HG03045 (cell line): ENCODE measurements at regions not wholly inside any gene's neighbourhood (a gene's known extent, or its start where the extent isn't known, plus 50 kb on each side); places are given as distances from the start of the nearest gene placed in this dataset.

Experiments used
- ATAC-seq: cut with Tn5 transposase; IDR thresholded peaks from one replicate; pipeline ENCODE4 v1.9.1; 2021; ENCODE audit warnings: mild to moderate bottlenecking, moderate library complexity; ENCODE audit not compliant: unreplicated experiment

GRCh38 chr12:93173178-93173957 is 204.4 kb upstream of the NUDT4 start:
- ATAC-seq: no peak

GRCh38 chr12:93174048-93174447 is 203.7 kb upstream of the NUDT4 start:
- no peak for ATAC-seq

GRCh38 chr12:93174473-93174872 is 203.3 kb upstream of the NUDT4 start:
- ATAC-seq: no peak

- no peak for ATAC-seq
These were observed 201.6 kb upstream of the NUDT4 start for GRCh38 chr12:93176165-93176564.

- ATAC-seq: no peak
These were observed 201.1 kb upstream of the NUDT4 start for GRCh38 chr12:93176610-93177126.

GRCh38 chr12:93177208-93178153 is 200.2 kb upstream of the NUDT4 start:
- no peak for ATAC-seq

GRCh38 chr12:93178154-93178878 is 199.4 kb upstream of the NUDT4 start:
- ATAC-seq: no peak

GRCh38 chr12:93179792-93180191 is 197.9 kb upstream of the NUDT4 start:
- ATAC-seq: no peak

GRCh38 chr12:93180566-93180965 is 197.2 kb upstream of the NUDT4 start:
- no peak for ATAC-seq

GRCh38 chr12:93181409-93181965 is 196.2 kb upstream of the NUDT4 start:
- no peak for ATAC-seq

GRCh38 chr12:93183940-93184671 is 193.6 kb upstream of the NUDT4 start:
- peak; percentile 66 for ATAC-seq

GRCh38 chr12:93184672-93185368 is 192.9 kb upstream of the NUDT4 start:
- no peak for ATAC-seq

- no peak for ATAC-seq
These were observed 192.4 kb upstream of the NUDT4 start for GRCh38 chr12:93185369-93185741.

GRCh38 chr12:93186131-93186530 is 191.6 kb upstream of the NUDT4 start:
- ATAC-seq: no peak

GRCh38 chr12:93186621-93187020 is 191.1 kb upstream of the NUDT4 start:
- ATAC-seq: no peak

GRCh38 chr12:93191423-93191822 is 186.3 kb upstream of the NUDT4 start:
- no peak for ATAC-seq

GRCh38 chr12:93191956-93192355 is 185.8 kb upstream of the NUDT4 start:
- no peak for ATAC-seq

GRCh38 chr12:93192878-93193277 is 184.8 kb upstream of the NUDT4 start:
- ATAC-seq: no peak

GRCh38 chr12:93195511-93195910 is 182.2 kb upstream of the NUDT4 start:
- ATAC-seq: no peak
